HepG2 (cell line): ENCODE measurements at regions not wholly inside any gene's neighbourhood (a gene's known extent, or its start where the extent isn't known, plus 50 kb on each side); places are given as distances from the start of the nearest gene placed in this dataset.

ENCODE experiments used
- ATF4 ChIP-seq, 2 experiments: fragments of 450-650 bp in 1 of 2; sonication (generic) in 1 of 2; formaldehyde crosslinking; IDR thresholded peaks; 2 replicates each; pipeline versions ENCODE4 v1.5.0 to v1.8.0; 2020 to 2022; ENCODE audit warnings: mild to moderate bottlenecking in 1 of 2, missing genetic modification reagents in 1 of 2
- CEBPG ChIP-seq: IDR thresholded peaks from 2 replicates; pipeline ENCODE4 v1.6.1; 2016
- FOSL1 ChIP-seq: sonication (generic); formaldehyde crosslinking; IDR thresholded peaks from 2 replicates; pipeline ENCODE4 v1.9.0; 2021; ENCODE audit warnings: missing genetic modification reagents, borderline replicate concordance
- GATAD1 ChIP-seq: IDR thresholded peaks from 2 replicates; pipeline ENCODE4 v1.6.1; 2016; ENCODE audit warnings: missing genetic modification reagents, missing compliant biosample characterization
- NR2F1 ChIP-seq, 2 experiments: fragments of 450-650 bp in 1 of 2; formaldehyde crosslinking in 1 of 2; IDR thresholded peaks; 2 replicates each; pipeline versions ENCODE4 v1.5.0 to v1.6.1; 2016 to 2020; ENCODE audit warnings: mild to moderate bottlenecking in 1 of 2, missing compliant biosample characterization in 1 of 2, missing genetic modification reagents in 1 of 2, moderate library complexity in 1 of 2
- RFXAP ChIP-seq: sonication (generic); formaldehyde crosslinking; IDR thresholded peaks from 2 replicates; pipeline ENCODE4 v1.4.0; 2020; ENCODE audit warnings: missing genetic modification reagents, borderline replicate concordance
- SATB2 ChIP-seq: sonication (generic); formaldehyde crosslinking; IDR thresholded peaks from 2 replicates; pipeline ENCODE4 v1.5.0; 2020; ENCODE audit warnings: missing genetic modification reagents
- SPEN ChIP-seq: sonication (generic); formaldehyde crosslinking; IDR thresholded peaks from 2 replicates; pipeline ENCODE4 v1.5.1; 2020; ENCODE audit warnings: low read depth, mild to moderate bottlenecking, missing genetic modification reagents
- TFE3 ChIP-seq: IDR thresholded peaks from 2 replicates; pipeline ENCODE4 v1.6.1; 2016
- THAP11 ChIP-seq: IDR thresholded peaks from 2 replicates; pipeline ENCODE4 v1.6.1; 2016; ENCODE audit warnings: missing biosample characterization, missing genetic modification reagents
- TMF1 ChIP-seq: sonication (generic); formaldehyde crosslinking; IDR thresholded peaks from 2 replicates; pipeline ENCODE4 v1.8.1; 2022; ENCODE audit warnings: low read depth, missing genetic modification reagents
- ZBTB38 ChIP-seq: sonication (generic); formaldehyde crosslinking; IDR thresholded peaks from 2 replicates; pipeline ENCODE4 v1.5.1; 2020; ENCODE audit warnings: mild to moderate bottlenecking, missing genetic modification reagents
- ZBTB46 ChIP-seq: sonication (generic); formaldehyde crosslinking; IDR thresholded peaks from 2 replicates; pipeline ENCODE4 v1.4.0; 2020; ENCODE audit warnings: mild to moderate bottlenecking, missing genetic modification reagents, borderline replicate concordance
- ZNF264 ChIP-seq: sonication (generic); formaldehyde crosslinking; IDR thresholded peaks from 2 replicates; pipeline ENCODE4 v1.4.0; 2020; ENCODE audit warnings: missing genetic modification reagents
- ZNF337 ChIP-seq: sonication (generic); formaldehyde crosslinking; IDR thresholded peaks from 2 replicates; pipeline ENCODE4 v1.5.1; 2020; ENCODE audit warnings: missing genetic modification reagents, low read depth, mild to moderate bottlenecking, borderline replicate concordance
- ZNF460 ChIP-seq: sonication (generic); formaldehyde crosslinking; IDR thresholded peaks from 2 replicates; pipeline ENCODE4 v1.5.1; 2020; ENCODE audit warnings: missing genetic modification reagents, mild to moderate bottlenecking, borderline replicate concordance
- ZNF740 ChIP-seq: sonication (generic); formaldehyde crosslinking; IDR thresholded peaks from 2 replicates; pipeline ENCODE4 v1.4.0; 2020; ENCODE audit warnings: missing genetic modification reagents
- TF ChIP-seq, protein P1 (sequence below): sonication (generic); formaldehyde crosslinking; IDR thresholded peaks from 2 replicates; pipeline ENCODE4 v1.4.0; 2020; ENCODE audit warnings: missing genetic modification reagents
- TF ChIP-seq, protein P2 (sequence below): sonication (generic); formaldehyde crosslinking; IDR thresholded peaks from 2 replicates; pipeline ENCODE4 v1.4.0; 2020; ENCODE audit warnings: missing genetic modification reagents
- TF ChIP-seq, protein P3 (sequence below): sonication (generic); formaldehyde crosslinking; IDR thresholded peaks from 2 replicates; pipeline ENCODE4 v1.5.0; 2020; ENCODE audit warnings: missing genetic modification reagents

- TF ChIP-seq, protein P1, sequence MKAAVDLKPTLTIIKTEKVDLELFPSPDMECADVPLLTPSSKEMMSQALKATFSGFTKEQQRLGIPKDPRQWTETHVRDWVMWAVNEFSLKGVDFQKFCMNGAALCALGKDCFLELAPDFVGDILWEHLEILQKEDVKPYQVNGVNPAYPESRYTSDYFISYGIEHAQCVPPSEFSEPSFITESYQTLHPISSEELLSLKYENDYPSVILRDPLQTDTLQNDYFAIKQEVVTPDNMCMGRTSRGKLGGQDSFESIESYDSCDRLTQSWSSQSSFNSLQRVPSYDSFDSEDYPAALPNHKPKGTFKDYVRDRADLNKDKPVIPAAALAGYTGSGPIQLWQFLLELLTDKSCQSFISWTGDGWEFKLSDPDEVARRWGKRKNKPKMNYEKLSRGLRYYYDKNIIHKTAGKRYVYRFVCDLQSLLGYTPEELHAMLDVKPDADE (CRISPR knock-in tag), result no peak
- TF ChIP-seq NR2F1 (CRISPR knock-in tag; IDR thresholded peaks at IDR 0.05) (no peak; a peak in 1 of 4 replicates), ZBTB38 (CRISPR knock-in tag) (no peak), CEBPG (CRISPR knock-in tag) (peak; percentile 98), SATB2 (no peak), TFE3 (CRISPR knock-in tag) (0 out of 2 replicates have a peak, but pooled peaks have one; percentile 47), RFXAP (CRISPR knock-in tag) (peak; percentile 69; the same call in 1 of the 2 replicates), TMF1 (CRISPR knock-in tag) (0 out of 2 replicates have a peak, but pooled peaks have one; percentile 38), ZNF740 (CRISPR knock-in tag) (peak; percentile 69; the same call in 1 of the 2 replicates), THAP11 (CRISPR knock-in tag) (peak; percentile 81), ATF4 (CRISPR knock-in tag; IDR thresholded peaks at IDR 0.05) (peak in 1 of 2 experiments; percentile 78; a peak in 2 of 4 replicates), FOSL1 (CRISPR knock-in tag) (peak; percentile 86), SPEN (CRISPR knock-in tag) (peak; percentile 30; the same call in 1 of the 2 replicates), ZBTB46 (no peak), ZNF337 (CRISPR knock-in tag) (peak; percentile 65; the same call in 1 of the 2 replicates), ZNF460 (CRISPR knock-in tag) (no peak), ZNF264 (CRISPR knock-in tag) (peak; percentile 98), GATAD1 (peak; percentile 47; the same call in 1 of the 2 replicates)
- TF ChIP-seq, protein P2, sequence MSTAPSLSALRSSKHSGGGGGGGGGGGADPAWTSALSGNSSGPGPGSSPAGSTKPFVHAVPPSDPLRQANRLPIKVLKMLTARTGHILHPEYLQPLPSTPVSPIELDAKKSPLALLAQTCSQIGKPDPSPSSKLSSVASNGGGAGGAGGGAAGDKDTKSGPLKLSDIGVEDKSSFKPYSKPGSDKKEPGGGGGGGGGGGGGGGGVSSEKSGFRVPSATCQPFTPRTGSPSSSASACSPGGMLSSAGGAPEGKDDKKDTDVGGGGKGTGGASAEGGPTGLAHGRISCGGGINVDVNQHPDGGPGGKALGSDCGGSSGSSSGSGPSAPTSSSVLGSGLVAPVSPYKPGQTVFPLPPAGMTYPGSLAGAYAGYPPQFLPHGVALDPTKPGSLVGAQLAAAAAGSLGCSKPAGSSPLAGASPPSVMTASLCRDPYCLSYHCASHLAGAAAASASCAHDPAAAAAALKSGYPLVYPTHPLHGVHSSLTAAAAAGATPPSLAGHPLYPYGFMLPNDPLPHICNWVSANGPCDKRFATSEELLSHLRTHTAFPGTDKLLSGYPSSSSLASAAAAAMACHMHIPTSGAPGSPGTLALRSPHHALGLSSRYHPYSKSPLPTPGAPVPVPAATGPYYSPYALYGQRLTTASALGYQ (CRISPR knock-in tag), result peak; percentile 66
- TF ChIP-seq, protein P3, sequence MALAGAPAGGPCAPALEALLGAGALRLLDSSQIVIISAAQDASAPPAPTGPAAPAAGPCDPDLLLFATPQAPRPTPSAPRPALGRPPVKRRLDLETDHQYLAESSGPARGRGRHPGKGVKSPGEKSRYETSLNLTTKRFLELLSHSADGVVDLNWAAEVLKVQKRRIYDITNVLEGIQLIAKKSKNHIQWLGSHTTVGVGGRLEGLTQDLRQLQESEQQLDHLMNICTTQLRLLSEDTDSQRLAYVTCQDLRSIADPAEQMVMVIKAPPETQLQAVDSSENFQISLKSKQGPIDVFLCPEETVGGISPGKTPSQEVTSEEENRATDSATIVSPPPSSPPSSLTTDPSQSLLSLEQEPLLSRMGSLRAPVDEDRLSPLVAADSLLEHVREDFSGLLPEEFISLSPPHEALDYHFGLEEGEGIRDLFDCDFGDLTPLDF (CRISPR knock-in tag), result 0 out of 2 replicates have a peak, but pooled peaks have one; percentile 32
Observed at GRCh38 chr2:74747411-74748080, 86.4 kb upstream of the HK2 start (continued).
